Psoas muscle (tissue), 7 donors: ENCODE measurements at regions not wholly inside any gene's neighbourhood (a gene's known extent, or its start where the extent isn't known, plus 50 kb on each side); places are given as distances from the start of the nearest gene placed in this dataset.

Source experiments
- ATAC-seq, 4 donors: fragments of 200-7000 bp; cut with Tn5 transposase; one replicate each; pipeline ENCODE4 v1.9.1; 2020; ENCODE audit warnings: moderate library complexity in 3 of 4, mild to moderate bottlenecking in 2 of 4
- DNase-seq, 2 donors: peaks; one replicate each; pipeline ENCODE4 v3.0.0-alpha.2; 2020
- H3K27ac ChIP-seq: fragments of 200-600 bp; one replicate; pipeline ENCODE4 v1.8.0; 2022
- H3K27me3 ChIP-seq, 3 donors: fragments of 200-600 bp in 1 of 3; one replicate each; pipeline versions ENCODE4 v1.6.1 to v1.8.0; 2013 to 2022; ENCODE audit warnings: low read length in 2 of 3, mild to moderate bottlenecking in 2 of 3, moderate library complexity in 1 of 3; ENCODE audit not compliant: insufficient read depth in 3 of 3
- H3K36me3 ChIP-seq, 2 donors: fragments of 200-600 bp in 1 of 2; one replicate each; pipeline versions ENCODE4 v1.6.1 to v1.8.0; 2013 to 2022; ENCODE audit warnings: low read depth in 1 of 2, mild to moderate bottlenecking in 1 of 2, moderate library complexity in 1 of 2; ENCODE audit not compliant: insufficient read depth in 1 of 2
- H3K4me1 ChIP-seq: fragments of 200-600 bp; one replicate; pipeline ENCODE4 v1.8.0; 2022
- H3K4me3 ChIP-seq: fragments of 200-600 bp; one replicate; pipeline ENCODE4 v1.8.0; 2022; ENCODE audit warnings: mild to moderate bottlenecking
- H3K9me3 ChIP-seq: fragments of 200-600 bp; one replicate; pipeline ENCODE4 v1.8.0; 2022
- CTCF ChIP-seq: fragments of 200-600 bp; IDR thresholded peaks from one replicate; pipeline ENCODE4 v1.8.0; 2022; ENCODE audit warnings: antibody characterized with exemption
- WGBS, 3 donors: extraction: QIAGEN DNeasy Blood & Tissue Kit; methylation state at CpG; one replicate each; pipeline versions ENCODE4 v1.1.6 to v1.1.7; 2013; 5-methylcytosine and 5-hydroxymethylcytosine counted together
- intact Hi-C, 2 donors: fragments of 100-400 bp; cut with DNase I; formaldehyde crosslinking; loops; one replicate each; pipeline versions ENCODE4 v1.11.0 to v1.14.2; 2022
- donor health status: healthy with polysubstance abuse.
- donor health status: DM: no; HTN: no; CAD: no; lungs with moderate emphysema.
- donor health status: Bipolar disorder and iron deficiency.
- donor health status: healthy.
- donor health status: DM: yes; HTN: yes; CAD: no.
- donor health status: DM: no; HTN: no; CAD: no.
- donor health status: DM: yes; HTN: yes; CAD: no.

GRCh38 chr6:149157126-149157525 lies 160.4 kb upstream of the TAB2 start:
- Histone ChIP-seq H3K36me3 (no peaks in the 10 kb centered on the region), H3K27ac (no peak overlapping the region), H3K4me3 (no peak overlapping the region), H3K27me3 (peaks cover 0 to 3% (median 0%) of the 10 kb centered on the region in 3 donors), H3K9me3 (no peaks in the 10 kb centered on the region), H3K4me1 (no peaks in the 10 kb centered on the region)
- DNase-seq = no peak
- ATAC-seq = no peak
- intact Hi-C loops = no loop called here
- 80 to 89% (median 82%) methylated on average over 5 of the region's 5 CpGs for WGBS, 3 donors
- no peak for TF ChIP-seq CTCF

GRCh38 chr6:149158076-149158475 lies 159.4 kb upstream of the TAB2 start:
- Histone ChIP-seq H3K4me1 (no peaks in the 10 kb centered on the region), H3K4me3 (no peak overlapping the region), H3K36me3 (no peaks in the 10 kb centered on the region), H3K9me3 (no peaks in the 10 kb centered on the region), H3K27ac (no peak overlapping the region), H3K27me3 (peaks cover 0 to 3% (median 0%) of the 10 kb centered on the region in 3 donors)
- WGBS, 3 donors = 81 to 85% (median 84%) methylated on average over 6 of the region's 6 CpGs
- ATAC-seq (no peak), DNase-seq (no peak)
- intact Hi-C loops = no loop called here
- no peak for TF ChIP-seq CTCF

- H3K4me1 ChIP-seq = no peaks in the 10 kb centered on the region
- no peak for DNase-seq
- no peak for TF ChIP-seq CTCF
- 14 to 29% (median 17%) methylated on average over 1 of the region's 1 CpG for WGBS, 3 donors
- no peak overlapping the region for H3K27ac ChIP-seq
- no peak for ATAC-seq
- H3K4me3 ChIP-seq = no peak overlapping the region
- intact Hi-C loops = no loop called here
- H3K27me3 ChIP-seq = peaks cover 0 to 3% (median 0%) of the 10 kb centered on the region in 3 donors
- no peaks in the 10 kb centered on the region for H3K9me3 ChIP-seq
- no peaks in the 10 kb centered on the region for H3K36me3 ChIP-seq
These were observed 156.6 kb upstream of the TAB2 start for GRCh38 chr6:149160943-149161342.

GRCh38 chr6:149162924-149163323 lies 154.6 kb upstream of the TAB2 start:
- DNase-seq = no peak

More at GRCh38 chr6:149162924-149163323, 154.6 kb upstream of the TAB2 start:
- no peak for TF ChIP-seq CTCF
- Histone ChIP-seq H3K27ac (no peak overlapping the region), H3K4me3 (no peak overlapping the region), H3K9me3 (no peaks in the 10 kb centered on the region), H3K36me3 (no peaks in the 10 kb centered on the region), H3K27me3 (peaks cover 0 to 3% (median 0%) of the 10 kb centered on the region in 3 donors), H3K4me1 (no peaks in the 10 kb centered on the region)
- intact Hi-C loops = no loop called here
- ATAC-seq = no peak
